H1 (cell line): ENCODE measurements at regions not wholly inside any gene's neighbourhood (a gene's known extent, or its start where the extent isn't known, plus 50 kb on each side); places are given as distances from the start of the nearest gene placed in this dataset.

Experiments
- CTCF ChIA-PET: fragments of 300-600 bp; sonication (Branson Sonifier 250); formaldehyde crosslinking; loops from one replicate; lab custom pipeline; 2021; ENCODE audit not compliant: partially characterized antibody; lab: Charles Lee
- POLR2A ChIA-PET: fragments of 300-600 bp; sonication (Branson Sonifier 250); formaldehyde crosslinking; loops from one replicate; lab custom pipeline; 2021; ENCODE audit warnings: inconsistent platforms; ENCODE audit not compliant: partially characterized antibody; lab: Charles Lee
- DNase-seq, 2 experiments: peaks; one replicate each; pipeline versions ENCODE4 v3.0.0 to v3.0.0-alpha.2; 2010 to 2022; ENCODE audit warnings: low spot score in 2 of 2, low read depth in 1 of 2, mixed read lengths in 1 of 2
- FAIRE-seq: peaks from 2 replicates; lab custom pipeline; 2011; peaks lifted over from hg19 to GRCh38; lab: Jason Lieb, UNC
- H2AFZ ChIP-seq: 2 replicates; pipeline ENCODE4 v1.8.1; 2012; ENCODE audit warnings: low read length, inconsistent platforms
- H2AK5ac ChIP-seq: 2 replicates; pipeline ENCODE4 v1.6.1; 2013; ENCODE audit warnings: low read depth, low read length
- H2BK120ac ChIP-seq: replicated peaks from 2 replicates; pipeline ENCODE3; 2013; ENCODE audit warnings: low read depth, low read length, inconsistent platforms
- H2BK12ac ChIP-seq: 2 replicates; pipeline ENCODE4 v1.6.1; 2013; ENCODE audit warnings: low read depth, low read length
- H2BK15ac ChIP-seq: 2 replicates; pipeline ENCODE4 v1.6.1; 2013; ENCODE audit warnings: low read length
- H2BK20ac ChIP-seq: 2 replicates; pipeline ENCODE4 v1.6.1; 2013; ENCODE audit warnings: low read length
- H2BK5ac ChIP-seq: 2 replicates; pipeline ENCODE4 v1.6.1; 2013; ENCODE audit warnings: low read depth, low read length
- H3K14ac ChIP-seq: 2 replicates; pipeline ENCODE4 v1.6.1; 2013; ENCODE audit warnings: inconsistent platforms; ENCODE audit not compliant: insufficient read length
- H3K18ac ChIP-seq: 2 replicates; pipeline ENCODE4 v1.6.1; 2013; ENCODE audit warnings: low read length; ENCODE audit errors: extremely low read depth
- H3K23ac ChIP-seq: 2 replicates; pipeline ENCODE4 v1.6.1; 2013; ENCODE audit warnings: inconsistent platforms; ENCODE audit not compliant: insufficient read length
- H3K23me2 ChIP-seq: 2 replicates; pipeline ENCODE4 v1.6.1; 2013; ENCODE audit warnings: low read depth, low read length
- H3K27ac ChIP-seq: 2 replicates; pipeline ENCODE4 v1.6.1; 2011; ENCODE audit warnings: low read depth, low read length, inconsistent platforms
- H3K27me3 ChIP-seq, 4 experiments: replicated peaks in 1 of 4; 1 replicate in 1 of 4; 2 replicates in 3 of 4; pipeline versions ENCODE4 v1.6.1 to v1.8.1; 2011 to 2013; ENCODE audit warnings: low read length in 3 of 4, mild to moderate bottlenecking in 3 of 4, inconsistent platforms in 2 of 4, mixed read lengths in 2 of 4, moderate library complexity in 1 of 4; ENCODE audit not compliant: control insufficient read depth in 3 of 4, insufficient read depth in 3 of 4; ENCODE audit errors: extremely low read depth in 1 of 4
- H3K36me3 ChIP-seq, 4 experiments: 2 replicates each; pipeline versions ENCODE4 v1.6.1 to v1.8.1; 2011 to 2013; ENCODE audit warnings: mild to moderate bottlenecking in 4 of 4, low read length in 3 of 4, moderate library complexity in 2 of 4, control low read depth in 1 of 4, inconsistent platforms in 1 of 4; ENCODE audit not compliant: insufficient read depth in 4 of 4, control insufficient read depth in 2 of 4
- H3K4ac ChIP-seq: replicated peaks from 2 replicates; pipeline ENCODE3; 2013; ENCODE audit warnings: low read length, low read depth, mixed read lengths, inconsistent platforms; ENCODE audit not compliant: insufficient read length
- H3K4me1 ChIP-seq, 4 experiments: replicated peaks in 1 of 4; 1 replicate in 1 of 4; 2 replicates in 3 of 4; pipeline versions ENCODE4 v1.6.1 to v1.8.1; 2011 to 2013; ENCODE audit warnings: low read length in 3 of 4, inconsistent platforms in 2 of 4, mixed read lengths in 1 of 4; ENCODE audit not compliant: insufficient read depth in 4 of 4, control insufficient read depth in 3 of 4
- H3K4me2 ChIP-seq, 2 experiments: 2 replicates each; pipeline versions ENCODE4 v1.6.1 to v1.8.1; 2011 to 2013; ENCODE audit warnings: low read depth in 2 of 2, low read length in 2 of 2, control low read depth in 1 of 2, inconsistent platforms in 1 of 2, mild to moderate bottlenecking in 1 of 2; ENCODE audit not compliant: insufficient read depth in 1 of 2
- H3K4me3 ChIP-seq, 4 experiments: fragments of 200-600, 300-600 bp in 1 of 4; sonication (generic), shearing (Covaris generic), sonication (Bioruptor Twin) in 1 of 4; 2 replicates each; pipeline versions ENCODE4 v1.5.1 to v1.8.1; 2011 to 2016; ENCODE audit warnings: low read length in 4 of 4, low read depth in 3 of 4, control low read depth in 2 of 4, inconsistent platforms in 2 of 4, mild to moderate bottlenecking in 2 of 4, mixed read lengths in 1 of 4, moderate library complexity in 1 of 4; ENCODE audit not compliant: insufficient read depth in 2 of 4; ENCODE audit errors: extremely low read depth in 1 of 4
- H3K56ac ChIP-seq: replicated peaks from 2 replicates; pipeline ENCODE3; 2013; ENCODE audit warnings: low read depth, mild to moderate bottlenecking, mixed read lengths, low read length, inconsistent platforms; ENCODE audit not compliant: insufficient read length
- H3K79me1 ChIP-seq: 2 replicates; pipeline ENCODE4 v1.6.1; 2013; ENCODE audit warnings: low read depth, low read length, control low read depth
- H3K79me2 ChIP-seq, 2 experiments: 2 replicates each; pipeline versions ENCODE4 v1.6.1 to v1.8.1; 2012 to 2013; ENCODE audit warnings: low read length in 2 of 2, mild to moderate bottlenecking in 2 of 2, inconsistent platforms in 1 of 2; ENCODE audit not compliant: insufficient read depth in 2 of 2, control insufficient read depth in 1 of 2
- H3K9ac ChIP-seq, 4 experiments: replicated peaks in 1 of 4; 1 replicate in 1 of 4; 2 replicates in 3 of 4; pipeline versions ENCODE4 v1.6.1 to v1.8.1; 2011 to 2013; ENCODE audit warnings: low read depth in 3 of 4, low read length in 3 of 4, control low read depth in 2 of 4, mild to moderate bottlenecking in 2 of 4, moderate library complexity in 2 of 4, inconsistent platforms in 1 of 4; ENCODE audit errors: extremely low read depth in 1 of 4
- H3K9me3 ChIP-seq, 2 experiments: 2 replicates each; pipeline versions ENCODE4 v1.6.1 to v1.8.1; 2012 to 2013; ENCODE audit warnings: mild to moderate bottlenecking in 2 of 2, moderate library complexity in 2 of 2, control low read depth in 1 of 2, inconsistent platforms in 1 of 2, low read depth in 1 of 2, low read length in 1 of 2, mixed read lengths in 1 of 2; ENCODE audit not compliant: insufficient read depth in 2 of 2
- H4K20me1 ChIP-seq, 2 experiments: replicated peaks in 1 of 2; 2 replicates each; pipeline versions ENCODE3 to v1.8.1; 2011 to 2013; ENCODE audit warnings: inconsistent platforms in 2 of 2, low read length in 2 of 2, mild to moderate bottlenecking in 1 of 2; ENCODE audit not compliant: insufficient read depth in 2 of 2, control insufficient read depth in 1 of 2
- H4K5ac ChIP-seq: 2 replicates; pipeline ENCODE4 v1.6.1; 2013; ENCODE audit warnings: low read length, low read depth, mixed read lengths, inconsistent platforms; ENCODE audit not compliant: insufficient read length
- H4K8ac ChIP-seq: 2 replicates; pipeline ENCODE4 v1.8.0; 2013; ENCODE audit warnings: mild to moderate bottlenecking, moderate library complexity, low read length, inconsistent platforms; ENCODE audit not compliant: insufficient read depth; ENCODE audit errors: extremely low read depth
- H4K91ac ChIP-seq: replicated peaks from 2 replicates; pipeline ENCODE3; 2013; ENCODE audit warnings: low read length, mixed read lengths, inconsistent platforms; ENCODE audit not compliant: insufficient read length
- CREB1 ChIP-seq: IDR thresholded peaks from 2 replicates; pipeline ENCODE4 v1.6.1; 2012; ENCODE audit warnings: inconsistent platforms
- E2F6 ChIP-seq: IDR thresholded peaks from 2 replicates; pipeline ENCODE4 v1.6.1; 2012; ENCODE audit warnings: inconsistent platforms
- EGR1 ChIP-seq: IDR thresholded peaks from 2 replicates; pipeline ENCODE4 v1.6.1; 2011; ENCODE audit warnings: low read depth, low read length, borderline replicate concordance
- KDM4A ChIP-seq: IDR thresholded peaks from one replicate; pipeline ENCODE4 v1.7.1; 2012; ENCODE audit warnings: low read depth, mild to moderate bottlenecking, moderate library complexity, low read length, inconsistent platforms; ENCODE audit not compliant: severe bottlenecking
- POU5F1 ChIP-seq: IDR thresholded peaks from 2 replicates; pipeline ENCODE4 v1.6.1; 2011; ENCODE audit warnings: low read depth, mild to moderate bottlenecking, low read length, moderate library complexity
- RNF2 ChIP-seq: fragments of 200-900, 300-1000 bp; sonication (generic); IDR thresholded peaks from 2 replicates; pipeline ENCODE4 v1.7.1; 2016; ENCODE audit warnings: borderline replicate concordance, low read depth, mild to moderate bottlenecking, antibody characterized with exemption, low read length; ENCODE audit not compliant: poor library complexity, severe bottlenecking; ENCODE audit errors: missing control alignments
- WGBS, 2 experiments: shearing (Covaris generic) in 1 of 2; methylation state at CpG; one replicate each; pipeline versions ENCODE4 v1.1.6 to v1.1.7; 2013 to 2015; ENCODE audit warnings: low lambda C conversion rate in 2 of 2, mixed read lengths in 2 of 2, inconsistent platforms in 1 of 2, low coverage in 1 of 2, missing lambda C conversion rate in 1 of 2; ENCODE audit not compliant: insufficient replicate concordance in 2 of 2, insufficient coverage in 1 of 2, insufficient read length in 1 of 2; ENCODE audit errors: extremely low coverage in 1 of 2, missing lambda C conversion rate in 1 of 2; 5-methylcytosine and 5-hydroxymethylcytosine counted together

- FAIRE-seq (no peak), DNase-seq (no peak)
- Histone ChIP-seq H2AFZ (no peak overlapping the region), H3K36me3 (no peaks in the 10 kb centered on the region), H3K23me2 (no peaks in the 10 kb centered on the region), H3K4me1 (no peaks in the 10 kb centered on the region; a peak in 1 of 7 replicates), H3K9me3 (0 out of 4 replicates have a peak, but pooled peaks cover 0 to 3% of the 10 kb centered on the region in 2 experiments), H3K27me3 (no peaks in the 10 kb centered on the region; a peak in 1 of 7 replicates), H4K8ac (no peak overlapping the region), H2BK20ac (no peak overlapping the region), H3K23ac (no peak overlapping the region), H3K14ac (no peak overlapping the region), H2BK12ac (no peak overlapping the region), H2AK5ac (no peak overlapping the region), H4K20me1 (no peaks in the 10 kb centered on the region), H3K4me2 (no peak overlapping the region), H4K91ac (no peak overlapping the region), H3K56ac (no peak overlapping the region), H2BK5ac (no peak overlapping the region), H3K79me2 (no peaks in the 10 kb centered on the region), H3K27ac (no peak overlapping the region), H2BK15ac (no peak overlapping the region), H3K4me3 (no peak overlapping the region), H2BK120ac (no peak overlapping the region), H3K9ac (no peak overlapping the region), H3K79me1 (no peaks in the 10 kb centered on the region), H4K5ac (no peak overlapping the region), H3K18ac (no peak overlapping the region), H3K4ac (no peak overlapping the region)
- 81% methylated on average over 1 of the region's 1 CpG; no CpG with 5 or more reads in 1 of the 2 experiments for WGBS, 2 experiments
- ChIA-PET POLR2A (no interaction called here), CTCF (interaction anchor here (1.0 kb wide), 1 partner anchor 22 kb away, joined by 4 read pairs; no protein-coding TSS in a partner anchor)
- no peak for TF ChIP-seq CREB1
- no peak for TF ChIP-seq EGR1
- TF ChIP-seq KDM4A = no peak
- no peak for TF ChIP-seq RNF2
- no peak for TF ChIP-seq E2F6
- TF ChIP-seq POU5F1 = no peak
Measured at GRCh38 chr3:109559389-109559788, 222.0 kb upstream of the DPPA4 start.
